Epithelial cell of proximal tubule (primary cell): ENCODE measurements at regions not wholly inside any gene's neighbourhood (a gene's known extent, or its start where the extent isn't known, plus 50 kb on each side); places are given as distances from the start of the nearest gene placed in this dataset.

Experiments used
- DNase-seq: peaks from one replicate; pipeline ENCODE4 v3.0.0-alpha.2; 2011; ENCODE audit warnings: low read depth
- H3K4me3 ChIP-seq: 2 replicates; pipeline ENCODE4 v1.5.1; 2011; ENCODE audit warnings: low read depth, mild to moderate bottlenecking, low read length
- TF ChIP-seq, protein P1 (sequence below): conservative IDR thresholded peaks from 2 replicates; pipeline ENCODE4 v1.5.1; 2012; ENCODE audit warnings: low read depth, mild to moderate bottlenecking, low read length

DNA sequence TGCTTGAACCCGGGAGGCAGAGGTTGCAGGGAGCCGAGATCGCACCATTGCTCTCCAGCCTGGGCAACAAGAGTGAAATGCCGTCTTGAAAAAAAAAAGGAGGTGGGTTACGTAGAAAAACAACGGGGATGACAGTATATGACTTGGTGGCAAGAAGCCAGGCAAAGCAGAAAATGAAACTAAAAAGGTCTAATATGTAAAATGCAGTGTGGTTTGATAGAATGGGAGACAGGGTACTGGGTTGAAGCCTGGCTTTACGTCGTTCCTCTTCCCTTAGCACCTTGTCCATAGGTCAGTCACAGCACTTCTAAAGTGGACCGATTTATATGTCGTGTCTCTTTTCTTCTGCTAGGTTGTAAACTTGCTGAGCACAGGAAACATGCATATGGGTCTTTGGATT is 274.9 kb upstream of the ZC3H12C start:
- DNase-seq: no peak
- TF ChIP-seq, protein P1, sequence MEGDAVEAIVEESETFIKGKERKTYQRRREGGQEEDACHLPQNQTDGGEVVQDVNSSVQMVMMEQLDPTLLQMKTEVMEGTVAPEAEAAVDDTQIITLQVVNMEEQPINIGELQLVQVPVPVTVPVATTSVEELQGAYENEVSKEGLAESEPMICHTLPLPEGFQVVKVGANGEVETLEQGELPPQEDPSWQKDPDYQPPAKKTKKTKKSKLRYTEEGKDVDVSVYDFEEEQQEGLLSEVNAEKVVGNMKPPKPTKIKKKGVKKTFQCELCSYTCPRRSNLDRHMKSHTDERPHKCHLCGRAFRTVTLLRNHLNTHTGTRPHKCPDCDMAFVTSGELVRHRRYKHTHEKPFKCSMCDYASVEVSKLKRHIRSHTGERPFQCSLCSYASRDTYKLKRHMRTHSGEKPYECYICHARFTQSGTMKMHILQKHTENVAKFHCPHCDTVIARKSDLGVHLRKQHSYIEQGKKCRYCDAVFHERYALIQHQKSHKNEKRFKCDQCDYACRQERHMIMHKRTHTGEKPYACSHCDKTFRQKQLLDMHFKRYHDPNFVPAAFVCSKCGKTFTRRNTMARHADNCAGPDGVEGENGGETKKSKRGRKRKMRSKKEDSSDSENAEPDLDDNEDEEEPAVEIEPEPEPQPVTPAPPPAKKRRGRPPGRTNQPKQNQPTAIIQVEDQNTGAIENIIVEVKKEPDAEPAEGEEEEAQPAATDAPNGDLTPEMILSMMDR: no peak
- no peak overlapping the region for H3K4me3 ChIP-seq

DNA sequence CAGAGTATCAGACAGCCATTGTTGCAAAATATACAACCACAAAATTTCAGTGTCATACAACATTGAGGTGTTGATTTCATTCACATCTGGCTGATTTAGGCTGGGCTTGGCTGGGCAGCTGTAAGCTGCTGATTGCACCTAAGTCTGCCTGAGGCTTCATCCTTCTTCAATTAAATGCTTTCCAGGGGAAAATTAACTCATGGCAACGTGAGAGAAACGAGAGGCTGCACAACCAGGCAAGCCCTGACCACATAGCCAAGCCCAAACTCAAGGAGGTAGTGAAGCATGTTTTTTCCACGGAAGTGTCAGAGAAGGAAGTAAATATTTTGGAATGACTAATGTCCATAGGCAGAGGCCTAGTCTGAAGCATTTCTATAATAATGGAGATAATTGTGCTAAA is 273.8 kb upstream of the ZC3H12C start:
- H3K4me3 ChIP-seq: no peak overlapping the region
- TF ChIP-seq, protein P1: no peak
- DNase-seq: no peak

DNA sequence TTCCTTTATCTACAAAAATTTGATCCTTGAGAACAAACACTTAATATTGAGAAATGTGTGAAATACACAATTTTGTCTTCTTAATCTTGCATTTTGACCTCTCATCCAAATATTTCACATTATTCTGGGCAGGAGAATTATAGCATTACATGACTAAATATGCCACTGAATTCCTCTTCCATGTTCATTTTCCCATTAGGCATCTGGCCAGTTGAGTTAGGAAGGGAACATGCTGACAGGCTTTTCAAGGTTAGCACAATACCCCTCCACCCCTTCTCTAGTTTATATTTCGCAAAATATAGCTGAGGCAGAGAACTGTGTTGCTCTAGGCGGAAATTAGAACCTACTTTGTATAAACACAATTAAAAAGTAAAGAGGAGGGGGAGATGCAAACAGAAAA is 271.7 kb upstream of the ZC3H12C start:
- DNase-seq: no peak
- TF ChIP-seq, protein P1: no peak
- H3K4me3 ChIP-seq: no peak overlapping the region

DNA sequence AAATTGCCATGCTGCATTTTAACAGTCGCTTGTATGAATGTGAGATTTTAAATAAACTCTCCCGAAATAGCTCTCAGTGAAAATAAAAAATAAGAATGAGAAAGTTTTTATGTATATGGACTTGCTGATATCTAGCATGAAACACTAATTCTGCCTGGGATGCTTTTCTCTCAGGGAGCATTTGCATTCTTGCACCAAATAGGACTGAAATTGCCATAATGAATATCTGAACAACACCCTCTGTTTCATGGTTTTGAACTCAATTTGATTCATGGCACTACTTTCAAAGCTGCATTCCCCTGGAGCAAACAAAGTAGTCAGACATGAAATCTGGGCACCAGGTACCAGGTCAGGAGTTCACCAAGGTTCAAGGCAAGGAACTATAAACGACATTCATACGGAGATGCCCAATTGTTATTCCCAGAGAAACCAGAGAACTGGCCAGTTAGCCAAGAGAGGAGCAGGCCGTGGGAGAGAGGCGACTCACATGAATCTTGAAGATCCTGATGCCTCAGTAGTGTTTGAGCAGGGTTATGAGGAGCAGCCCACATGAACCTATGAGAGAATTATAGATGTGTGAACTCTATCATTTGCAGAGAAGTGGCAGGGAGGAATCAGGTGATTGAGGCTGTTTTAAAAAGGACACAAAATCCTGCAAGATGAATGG is 270.6 kb upstream of the ZC3H12C start:
- TF ChIP-seq, protein P1: no peak
- no peak overlapping the region for H3K4me3 ChIP-seq
- DNase-seq: no peak

DNA sequence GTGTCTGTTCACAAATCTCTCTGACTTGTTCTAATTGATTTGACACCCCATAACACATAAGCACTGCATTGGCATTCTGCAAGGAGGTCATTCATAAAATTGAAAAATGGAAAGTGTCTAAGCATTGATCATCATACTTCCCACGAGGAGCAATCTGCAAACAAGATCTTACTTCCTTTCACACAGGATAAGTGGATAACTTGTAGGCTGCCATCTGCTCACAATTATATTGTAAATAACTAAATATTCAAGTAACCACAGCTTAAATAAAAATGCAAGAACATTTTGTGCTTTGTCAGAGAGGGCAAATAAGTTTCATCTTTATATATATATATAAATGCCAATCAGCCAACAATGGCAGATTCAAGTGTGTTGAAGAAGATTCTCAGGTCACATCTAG is 264.8 kb upstream of the ZC3H12C start:
- DNase-seq: no peak
- TF ChIP-seq, protein P1: no peak
- no peak overlapping the region for H3K4me3 ChIP-seq

DNA sequence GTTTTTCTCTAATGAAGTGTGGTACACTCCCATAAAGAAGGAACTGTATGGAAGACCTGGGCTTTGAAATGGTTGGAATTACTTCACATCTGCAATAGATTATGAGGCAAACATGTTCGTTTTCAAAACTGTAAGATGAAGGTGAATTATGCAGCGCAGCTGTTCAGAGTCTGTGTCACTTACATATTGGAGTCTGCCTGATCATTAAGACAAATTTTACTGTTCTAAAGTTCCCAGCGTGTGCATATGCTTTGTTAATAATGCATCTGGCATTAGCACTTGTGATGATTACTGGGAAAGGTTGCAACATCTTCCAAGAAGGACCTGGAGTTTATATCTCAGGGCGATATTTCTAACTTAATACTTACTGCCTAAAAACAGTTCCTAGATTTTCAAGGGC is 255.2 kb upstream of the ZC3H12C start:
- H3K4me3 ChIP-seq: no peak overlapping the region
- TF ChIP-seq, protein P1: no peak
- DNase-seq: no peak

DNA sequence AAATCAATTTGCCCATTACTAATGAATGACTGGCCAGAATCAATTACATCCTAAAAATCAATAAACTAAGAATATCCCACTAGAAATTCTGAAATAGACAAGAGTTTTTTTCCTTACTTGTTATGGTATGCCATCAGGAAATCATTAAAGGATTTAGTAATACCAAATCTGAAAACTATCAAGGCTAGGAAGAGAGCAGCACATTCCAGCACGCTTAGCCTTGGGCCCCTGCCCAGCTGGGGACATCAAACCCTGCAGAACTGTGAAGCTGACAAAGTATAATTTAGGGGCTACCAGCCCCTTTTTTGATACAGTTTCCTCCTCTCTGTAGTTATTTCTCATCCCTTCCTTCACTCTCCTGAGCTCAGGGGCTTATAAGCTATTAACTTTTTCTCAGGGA is 247.8 kb upstream of the ZC3H12C start:
- TF ChIP-seq, protein P1: no peak
- no peak for DNase-seq
- H3K4me3 ChIP-seq: no peak overlapping the region
